CD14-positive monocyte (primary cell): ENCODE measurements at regions not wholly inside any gene's neighbourhood (a gene's known extent, or its start where the extent isn't known, plus 50 kb on each side); places are given as distances from the start of the nearest gene placed in this dataset.

Experiments
- DNase-seq, 3 donors: peaks; one replicate each; pipeline ENCODE4 v3.0.0-alpha.2; 2011 to 2022
- H2AFZ ChIP-seq: 2 replicates; pipeline ENCODE4 v1.6.0; 2012; ENCODE audit warnings: mild to moderate bottlenecking, low read depth, low read length, inconsistent platforms; ENCODE audit not compliant: insufficient read depth, poor library complexity, severe bottlenecking
- H3K27ac ChIP-seq, 2 donors: 1 replicate in 1 of 2; 2 replicates in 1 of 2; pipeline ENCODE4 v1.5.1; 2012 to 2013; ENCODE audit warnings: low read length in 2 of 2, control low read depth in 1 of 2, inconsistent platforms in 1 of 2, low read depth in 1 of 2, mild to moderate bottlenecking in 1 of 2
- H3K27me3 ChIP-seq, 2 donors: one replicate each; pipeline versions ENCODE4 v1.6.0 to v1.6.1; 2011 to 2013; ENCODE audit warnings: low read length in 2 of 2; ENCODE audit not compliant: control insufficient read depth in 2 of 2, insufficient read depth in 2 of 2
- H3K36me3 ChIP-seq, 2 donors: replicated peaks in 1 of 2; 1 replicate in 1 of 2; 2 replicates in 1 of 2; pipeline versions ENCODE4 v1.5.1 to v1.6.1; 2012 to 2013; ENCODE audit warnings: low read length in 2 of 2, control low read depth in 1 of 2, inconsistent platforms in 1 of 2, mild to moderate bottlenecking in 1 of 2; ENCODE audit not compliant: insufficient read depth in 2 of 2, control insufficient read depth in 1 of 2
- H3K4me1 ChIP-seq, 2 donors: 1 replicate in 1 of 2; 2 replicates in 1 of 2; pipeline versions ENCODE4 v1.5.1 to v1.6.1; 2012 to 2013; ENCODE audit warnings: low read length in 2 of 2, control low read depth in 1 of 2, inconsistent platforms in 1 of 2, mild to moderate bottlenecking in 1 of 2, moderate library complexity in 1 of 2; ENCODE audit not compliant: insufficient read depth in 2 of 2, control insufficient read depth in 1 of 2
- H3K4me2 ChIP-seq: replicated peaks from 2 replicates; pipeline ENCODE3; 2012; ENCODE audit warnings: low read length, moderate library complexity, mild to moderate bottlenecking; ENCODE audit not compliant: poor library complexity, severe bottlenecking; ENCODE audit errors: extremely low read depth
- H3K4me3 ChIP-seq, 3 experiments: fragments of 200-600 bp in 1 of 3; sonication (generic) in 1 of 3; replicated peaks in 1 of 3; 1 replicate in 2 of 3; 2 replicates in 1 of 3; pipeline ENCODE4 v1.5.1; 2011 to 2013; ENCODE audit warnings: low read length in 3 of 3, mild to moderate bottlenecking in 3 of 3, control low read depth in 2 of 3, low read depth in 2 of 3, inconsistent platforms in 1 of 3, moderate library complexity in 1 of 3
- H3K79me2 ChIP-seq: 2 replicates; pipeline ENCODE4 v1.6.0; 2012; ENCODE audit warnings: mild to moderate bottlenecking, control low read depth, inconsistent platforms, low read length, moderate library complexity; ENCODE audit not compliant: insufficient read depth
- H3K9ac ChIP-seq: 2 replicates; pipeline ENCODE4 v1.6.0; 2017; ENCODE audit warnings: low read length, mild to moderate bottlenecking; ENCODE audit not compliant: insufficient read depth, poor library complexity, severe bottlenecking
- H3K9me3 ChIP-seq, 2 donors: replicated peaks in 1 of 2; 1 replicate in 1 of 2; 2 replicates in 1 of 2; pipeline versions ENCODE4 v1.5.1 to v1.6.1; 2012 to 2013; ENCODE audit warnings: low read length in 2 of 2, control low read depth in 1 of 2; ENCODE audit not compliant: control insufficient read depth in 1 of 2, insufficient read depth in 1 of 2
- H4K20me1 ChIP-seq: 2 replicates; pipeline ENCODE4 v1.6.0; 2012; ENCODE audit warnings: mild to moderate bottlenecking, low read length, control low read depth, moderate library complexity; ENCODE audit not compliant: insufficient read depth
- H3K27ac Mint-ChIP-seq, 7 donors: one replicate each; pipeline ENCODE4 v1.8.0; 2020; ENCODE audit warnings: mild to moderate bottlenecking in 7 of 7, mixed read lengths in 7 of 7, moderate library complexity in 6 of 7, inconsistent platforms in 2 of 7
- H3K27me3 Mint-ChIP-seq, 3 donors: one replicate each; pipeline ENCODE4 v1.8.0; 2021 to 2022; ENCODE audit warnings: low read depth in 3 of 3, mild to moderate bottlenecking in 3 of 3, mixed read lengths in 3 of 3, moderate library complexity in 3 of 3, inconsistent platforms in 1 of 3
- H3K36me3 Mint-ChIP-seq, 2 donors: one replicate each; pipeline ENCODE4 v1.8.0; 2020; ENCODE audit warnings: mixed read lengths in 2 of 2, inconsistent platforms in 1 of 2, mild to moderate bottlenecking in 1 of 2
- H3K4me1 Mint-ChIP-seq: one replicate; pipeline ENCODE4 v1.8.0; 2020; ENCODE audit warnings: mild to moderate bottlenecking, mixed read lengths
- H3K4me3 Mint-ChIP-seq, 2 donors: one replicate each; pipeline ENCODE4 v1.8.0; 2020; ENCODE audit warnings: mild to moderate bottlenecking in 2 of 2, mixed read lengths in 2 of 2, moderate library complexity in 1 of 2
- H3K9me3 Mint-ChIP-seq, 7 donors: one replicate each; pipeline ENCODE4 v1.8.0; 2020 to 2022; ENCODE audit warnings: mixed read lengths in 7 of 7, mild to moderate bottlenecking in 6 of 7, moderate library complexity in 6 of 7, inconsistent platforms in 2 of 7
- CTCF ChIP-seq: fragments of 200-600 bp; IDR thresholded peaks from one replicate; pipeline ENCODE4 v1.8.0; 2022; ENCODE audit warnings: antibody characterized with exemption, mild to moderate bottlenecking
- WGBS: methylation state at CpG from one replicate; pipeline ENCODE4 v1.1.5; 2013; ENCODE audit warnings: missing lambda C conversion rate; ENCODE audit not compliant: insufficient coverage; 5-methylcytosine and 5-hydroxymethylcytosine counted together
- intact Hi-C, 2 donors: fragments of 100-400 bp; cut with micrococcal nuclease; formaldehyde crosslinking; loops; one replicate each; pipeline versions ENCODE4 v1.15.0 to v1.15.1; 2023

- no peaks in the 10 kb centered on the region for H3K27me3 Mint-ChIP-seq
- no peaks in the 10 kb centered on the region for H3K36me3 Mint-ChIP-seq
- no peaks in the 10 kb centered on the region for H3K4me1 Mint-ChIP-seq
- H3K27me3 ChIP-seq = no peaks in the 10 kb centered on the region
- no peak overlapping the region for H3K4me2 ChIP-seq
- no peaks in the 10 kb centered on the region for H3K4me1 ChIP-seq
- no peak overlapping the region for H2AFZ ChIP-seq
- TF ChIP-seq CTCF = no peak
- intact Hi-C loops = no loop called here
- H3K9ac ChIP-seq = no peak overlapping the region
- no peak overlapping the region for H3K4me3 Mint-ChIP-seq
- H3K36me3 ChIP-seq = no peaks in the 10 kb centered on the region
- no peak overlapping the region for H3K27ac Mint-ChIP-seq
- no peak overlapping the region for H3K4me3 ChIP-seq
- no peak for DNase-seq
- peaks cover 0 to 7% of the 10 kb centered on the region in 2 donors for H3K9me3 ChIP-seq
- H3K9me3 Mint-ChIP-seq = peaks cover 2 to 5% (median 4%) of the 10 kb centered on the region in 7 donors
- H4K20me1 ChIP-seq = no peaks in the 10 kb centered on the region
- WGBS = 75% methylated on average over 2 of the region's 3 CpGs
- no peaks in the 10 kb centered on the region for H3K79me2 ChIP-seq
- no peak overlapping the region for H3K27ac ChIP-seq
Measured at GRCh38 chr18:53984021-53984420, 240.4 kb downstream of the MBD2 start.

- no CpG with 5 or more reads among the region's 1 CpG for WGBS
- peaks cover 8 to 11% of the 10 kb centered on the region in 2 donors for H3K9me3 ChIP-seq
- TF ChIP-seq CTCF = no peak
Measured at GRCh38 chr18:53971331-53971730, 253.1 kb downstream of the MBD2 start.

More at GRCh38 chr18:53971331-53971730, 253.1 kb downstream of the MBD2 start:
- Mint-ChIP-seq H3K9me3 (peaks cover 2 to 19% (median 10%) of the 10 kb centered on the region in 7 donors), H3K27me3 (no peaks in the 10 kb centered on the region), H3K4me3 (no peak overlapping the region), H3K4me1 (no peaks in the 10 kb centered on the region), H3K27ac (no peak overlapping the region), H3K36me3 (no peaks in the 10 kb centered on the region)
- Histone ChIP-seq H3K27ac (no peak overlapping the region), H3K4me2 (no peak overlapping the region), H2AFZ (no peak overlapping the region), H3K4me1 (no peaks in the 10 kb centered on the region), H3K36me3 (no peaks in the 10 kb centered on the region), H4K20me1 (no peaks in the 10 kb centered on the region), H3K27me3 (no peaks in the 10 kb centered on the region), H3K79me2 (no peaks in the 10 kb centered on the region), H3K9ac (no peak overlapping the region), H3K4me3 (no peak overlapping the region)
- intact Hi-C loops = no loop called here
- DNase-seq = no peak
